ENCODE measurements at regions not wholly inside any gene's neighbourhood (a gene's known extent, or its start where the extent isn't known, plus 50 kb on each side); places are given as distances from the start of the nearest gene placed in this dataset.
A peak's percentile ranks its signal among the peaks of the same experiment; 100 is the strongest.

DNA sequence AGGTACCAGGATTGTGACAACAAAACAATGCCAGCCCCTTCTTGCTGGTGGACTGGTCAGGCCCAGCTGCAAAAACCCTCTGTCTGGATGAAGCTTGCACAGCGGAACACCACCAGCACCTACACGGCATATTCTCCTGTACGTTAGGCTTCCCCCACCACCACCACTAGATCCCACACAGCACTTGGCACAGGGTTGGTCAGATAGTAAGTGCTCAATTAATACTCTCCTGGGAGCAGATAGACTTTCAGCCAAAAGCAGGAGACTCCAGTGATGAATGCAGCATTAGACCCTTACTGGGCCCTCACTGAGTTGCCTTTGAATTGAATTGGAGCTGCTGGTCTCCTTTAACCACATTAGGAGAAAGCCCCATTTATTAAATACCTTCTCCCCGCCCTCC lies 97.9 kb downstream of the CPN2 start:
- DNase-seq (ENCODE audit: low read depth in 1 of 2, low spot score in 1 of 2), result no peak
- Histone ChIP-seq H3K4me3 (replicated peaks; ENCODE audit: insufficient read depth, low read length) (no peak overlapping the region), H3K27ac (replicated peaks) (no peak overlapping the region), H3K27me3 (ENCODE audit: insufficient read depth, poor library complexity, severe bottlenecking) (no peaks in the 10 kb centered on the region)
- TF ChIP-seq, protein P1, sequence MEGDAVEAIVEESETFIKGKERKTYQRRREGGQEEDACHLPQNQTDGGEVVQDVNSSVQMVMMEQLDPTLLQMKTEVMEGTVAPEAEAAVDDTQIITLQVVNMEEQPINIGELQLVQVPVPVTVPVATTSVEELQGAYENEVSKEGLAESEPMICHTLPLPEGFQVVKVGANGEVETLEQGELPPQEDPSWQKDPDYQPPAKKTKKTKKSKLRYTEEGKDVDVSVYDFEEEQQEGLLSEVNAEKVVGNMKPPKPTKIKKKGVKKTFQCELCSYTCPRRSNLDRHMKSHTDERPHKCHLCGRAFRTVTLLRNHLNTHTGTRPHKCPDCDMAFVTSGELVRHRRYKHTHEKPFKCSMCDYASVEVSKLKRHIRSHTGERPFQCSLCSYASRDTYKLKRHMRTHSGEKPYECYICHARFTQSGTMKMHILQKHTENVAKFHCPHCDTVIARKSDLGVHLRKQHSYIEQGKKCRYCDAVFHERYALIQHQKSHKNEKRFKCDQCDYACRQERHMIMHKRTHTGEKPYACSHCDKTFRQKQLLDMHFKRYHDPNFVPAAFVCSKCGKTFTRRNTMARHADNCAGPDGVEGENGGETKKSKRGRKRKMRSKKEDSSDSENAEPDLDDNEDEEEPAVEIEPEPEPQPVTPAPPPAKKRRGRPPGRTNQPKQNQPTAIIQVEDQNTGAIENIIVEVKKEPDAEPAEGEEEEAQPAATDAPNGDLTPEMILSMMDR (IDR thresholded peaks at IDR 0.05; ENCODE audit: insufficient read depth, low read length), result no peak
- TF ChIP-seq POLR2AphosphoS5 (IDR thresholded peaks at IDR 0.05; ENCODE audit: low read depth) (no peak), SPI1 (IDR thresholded peaks at IDR 0.05; ENCODE audit: borderline replicate concordance, low read depth) (no peak), GABPA (IDR thresholded peaks at IDR 0.05; ENCODE audit: low read depth) (no peak)
- TF ChIP-seq, protein P2, sequence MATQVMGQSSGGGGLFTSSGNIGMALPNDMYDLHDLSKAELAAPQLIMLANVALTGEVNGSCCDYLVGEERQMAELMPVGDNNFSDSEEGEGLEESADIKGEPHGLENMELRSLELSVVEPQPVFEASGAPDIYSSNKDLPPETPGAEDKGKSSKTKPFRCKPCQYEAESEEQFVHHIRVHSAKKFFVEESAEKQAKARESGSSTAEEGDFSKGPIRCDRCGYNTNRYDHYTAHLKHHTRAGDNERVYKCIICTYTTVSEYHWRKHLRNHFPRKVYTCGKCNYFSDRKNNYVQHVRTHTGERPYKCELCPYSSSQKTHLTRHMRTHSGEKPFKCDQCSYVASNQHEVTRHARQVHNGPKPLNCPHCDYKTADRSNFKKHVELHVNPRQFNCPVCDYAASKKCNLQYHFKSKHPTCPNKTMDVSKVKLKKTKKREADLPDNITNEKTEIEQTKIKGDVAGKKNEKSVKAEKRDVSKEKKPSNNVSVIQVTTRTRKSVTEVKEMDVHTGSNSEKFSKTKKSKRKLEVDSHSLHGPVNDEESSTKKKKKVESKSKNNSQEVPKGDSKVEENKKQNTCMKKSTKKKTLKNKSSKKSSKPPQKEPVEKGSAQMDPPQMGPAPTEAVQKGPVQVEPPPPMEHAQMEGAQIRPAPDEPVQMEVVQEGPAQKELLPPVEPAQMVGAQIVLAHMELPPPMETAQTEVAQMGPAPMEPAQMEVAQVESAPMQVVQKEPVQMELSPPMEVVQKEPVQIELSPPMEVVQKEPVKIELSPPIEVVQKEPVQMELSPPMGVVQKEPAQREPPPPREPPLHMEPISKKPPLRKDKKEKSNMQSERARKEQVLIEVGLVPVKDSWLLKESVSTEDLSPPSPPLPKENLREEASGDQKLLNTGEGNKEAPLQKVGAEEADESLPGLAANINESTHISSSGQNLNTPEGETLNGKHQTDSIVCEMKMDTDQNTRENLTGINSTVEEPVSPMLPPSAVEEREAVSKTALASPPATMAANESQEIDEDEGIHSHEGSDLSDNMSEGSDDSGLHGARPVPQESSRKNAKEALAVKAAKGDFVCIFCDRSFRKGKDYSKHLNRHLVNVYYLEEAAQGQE (IDR thresholded peaks at IDR 0.05; ENCODE audit: insufficient replicate concordance, low read depth), result no peak

DNA sequence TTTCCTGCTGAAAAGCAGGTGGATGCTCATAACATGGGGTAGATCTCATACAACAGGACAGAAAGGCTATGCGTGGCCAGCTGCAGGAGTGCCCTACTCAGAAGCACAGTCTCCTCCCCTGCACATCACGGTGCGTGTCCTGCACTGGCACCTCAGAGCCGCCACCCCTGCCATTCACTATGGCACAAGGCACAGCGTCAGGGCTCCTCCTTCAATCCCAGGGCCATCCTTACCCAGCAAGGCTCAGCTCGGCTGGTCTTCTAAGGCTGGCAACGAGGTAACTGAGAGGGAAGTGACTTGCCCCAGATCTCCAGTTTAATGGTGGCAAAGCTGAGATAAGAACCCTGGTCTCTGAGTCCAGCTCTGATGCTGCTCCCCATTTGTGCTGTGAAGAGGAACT lies 97.1 kb downstream of the CPN2 start:
- TF ChIP-seq, protein P2 (IDR thresholded peaks at IDR 0.05; ENCODE audit: insufficient replicate concordance, low read depth), result no peak
- no peak for TF ChIP-seq GABPA (IDR thresholded peaks at IDR 0.05; ENCODE audit: low read depth)
- TF ChIP-seq, protein P1 (IDR thresholded peaks at IDR 0.05; ENCODE audit: insufficient read depth, low read length), result no peak
- TF ChIP-seq SPI1 (IDR thresholded peaks at IDR 0.05; ENCODE audit: borderline replicate concordance, low read depth), result no peak
- TF ChIP-seq POLR2AphosphoS5 (IDR thresholded peaks at IDR 0.05; ENCODE audit: low read depth), result no peak
- H3K4me3 ChIP-seq (replicated peaks; ENCODE audit: insufficient read depth, low read length), result no peak overlapping the region
- no peak for DNase-seq (ENCODE audit: low read depth in 1 of 2, low spot score in 1 of 2)
- H3K27ac ChIP-seq (replicated peaks), result no peak overlapping the region
- H3K27me3 ChIP-seq (ENCODE audit: insufficient read depth, poor library complexity, severe bottlenecking), result no peaks in the 10 kb centered on the region

DNA sequence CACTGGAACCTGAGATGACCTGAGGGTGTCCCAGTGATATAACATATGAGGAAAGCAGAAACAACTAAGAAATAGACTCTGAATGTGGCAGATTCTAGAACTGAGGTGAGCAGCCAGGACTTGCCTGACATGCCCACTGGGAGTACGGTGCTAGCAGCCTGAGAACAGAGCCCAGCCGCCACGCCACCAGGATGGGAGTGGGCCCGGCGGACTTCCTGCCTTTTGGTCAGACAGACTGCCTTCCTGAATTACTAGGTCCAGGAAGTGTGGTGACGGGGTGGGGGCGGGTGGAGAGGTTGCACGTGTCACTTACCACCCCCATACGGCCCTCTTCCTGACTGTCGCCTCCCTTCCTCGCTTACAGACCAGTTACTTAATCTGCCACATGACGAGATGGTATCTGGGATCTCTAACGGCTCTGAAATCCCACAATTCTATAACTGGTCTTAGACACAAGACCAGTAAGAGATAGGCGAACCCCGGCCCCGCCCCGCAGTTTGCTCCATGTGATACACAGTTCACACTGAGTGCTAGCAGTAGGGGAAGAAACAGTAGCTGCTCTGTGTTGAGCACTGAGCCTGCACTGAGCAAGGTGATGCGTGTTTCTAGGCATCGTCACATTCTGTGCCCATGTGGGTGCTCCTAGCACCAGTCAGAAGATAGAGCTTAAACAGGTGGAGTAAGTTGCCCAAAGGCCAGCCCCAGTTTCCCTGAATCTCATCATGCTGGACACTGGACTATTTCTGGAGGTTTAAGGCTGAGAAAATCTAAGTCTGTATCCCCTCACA lies 95.7 kb downstream of the CPN2 start:
- DNase-seq (ENCODE audit: low read depth in 1 of 2, low spot score in 1 of 2), result peak; percentile 96 to 99
- H3K27me3 ChIP-seq (ENCODE audit: insufficient read depth, poor library complexity, severe bottlenecking), result no peaks in the 10 kb centered on the region
- TF ChIP-seq SPI1 (IDR thresholded peaks at IDR 0.05; ENCODE audit: borderline replicate concordance, low read depth), result peak; percentile 63; the same call in 1 of the 2 replicates
- TF ChIP-seq, protein P2 (IDR thresholded peaks at IDR 0.05; ENCODE audit: insufficient replicate concordance, low read depth), result peak; percentile 18
- TF ChIP-seq POLR2AphosphoS5 (IDR thresholded peaks at IDR 0.05; ENCODE audit: low read depth), result peak; percentile 85
- TF ChIP-seq GABPA (IDR thresholded peaks at IDR 0.05; ENCODE audit: low read depth), result no peak
- TF ChIP-seq, protein P1 (IDR thresholded peaks at IDR 0.05; ENCODE audit: insufficient read depth, low read length), result no peak
- H3K27ac ChIP-seq (replicated peaks), result peak overlapping the region; percentile 83
- peak overlapping the region; percentile 30 for H3K4me3 ChIP-seq (replicated peaks; ENCODE audit: insufficient read depth, low read length)

Data from HL-60 (cell line).